DMS153 treated with DMSO at 0.1 percent for 48 hours (cell line): ENCODE measurements at regions not wholly inside any gene's neighbourhood (a gene's known extent, or its start where the extent isn't known, plus 50 kb on each side); places are given as distances from the start of the nearest gene placed in this dataset.

Experiments
- DNase-seq: peaks from one replicate; lab custom pipeline; 2025; ENCODE audit not compliant: unreplicated experiment; lab: John Stamatoyannopoulos, UW

DNA sequence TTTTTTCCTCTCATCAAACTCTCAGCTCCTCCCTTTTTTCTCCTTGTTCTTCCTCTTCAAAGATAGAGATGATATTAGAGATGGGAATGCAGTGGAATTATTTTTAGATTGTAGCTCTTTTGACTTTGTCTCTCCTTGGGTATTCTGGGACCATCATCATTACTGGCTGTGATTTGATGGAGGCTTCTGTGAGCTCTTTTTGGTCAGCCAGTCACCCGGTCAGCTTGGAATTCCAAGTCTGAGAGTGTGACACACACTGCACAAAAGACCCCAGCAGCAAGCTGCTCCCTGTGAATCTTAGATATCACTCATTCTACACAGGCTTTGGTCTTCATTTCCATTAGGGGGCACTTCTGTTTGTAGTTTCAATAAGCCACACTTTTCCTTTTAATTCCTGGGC is 51.6 kb upstream of the NEK7 start:
- no peak for DNase-seq

DNA sequence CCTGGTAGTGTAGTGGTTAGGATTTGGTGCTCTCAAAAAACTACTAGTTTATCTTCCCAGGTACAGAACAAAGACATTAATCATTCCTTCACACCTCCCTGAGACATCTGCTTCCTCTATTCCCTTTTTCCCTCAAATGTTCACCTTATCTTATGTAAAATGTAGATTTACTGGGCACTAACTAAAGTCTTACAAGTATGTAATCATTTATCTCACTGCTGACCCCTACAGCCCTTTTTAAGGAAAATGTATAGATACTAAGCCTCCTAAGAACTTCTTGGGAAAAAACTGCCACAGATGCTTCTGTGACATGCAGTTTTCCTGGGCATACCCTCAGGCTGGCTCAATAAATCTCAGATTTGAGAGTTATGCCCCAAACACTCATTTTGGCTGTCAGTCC is 50.8 kb upstream of the NEK7 start:
- DNase-seq, result no peak
